ENCODE measurements at regions not wholly inside any gene's neighbourhood (a gene's known extent, or its start where the extent isn't known, plus 50 kb on each side); places are given as distances from the start of the nearest gene placed in this dataset.

DNA sequence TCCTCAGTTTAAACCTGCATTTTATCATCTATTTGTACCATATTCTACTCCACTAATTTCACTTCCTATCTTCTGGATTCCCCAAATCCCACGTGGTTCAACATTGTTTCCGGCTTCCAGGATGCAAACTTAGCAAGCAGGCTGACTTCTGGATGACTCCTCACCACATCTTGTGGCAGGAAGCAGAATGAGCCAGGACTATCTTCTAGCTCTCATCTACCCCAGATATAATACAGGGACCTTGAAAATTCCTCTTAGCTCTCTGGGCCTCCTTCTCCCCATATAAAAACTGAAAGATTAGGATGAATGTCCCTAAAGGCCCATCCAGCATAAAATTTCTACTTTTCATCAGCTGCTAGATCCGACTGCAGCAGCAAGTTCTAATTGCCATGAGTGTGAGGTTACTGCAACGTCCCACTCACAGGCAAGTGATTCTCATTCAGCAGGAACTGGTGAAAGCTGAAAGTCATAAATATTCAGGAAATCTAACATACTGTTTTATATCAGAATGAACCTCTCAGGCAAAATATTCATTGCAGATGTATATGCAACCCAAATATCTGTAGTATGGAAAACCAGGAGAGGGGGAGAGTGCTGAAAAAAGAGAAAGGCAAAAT, 93.4 kb downstream of the KCTD12 start:
- dilution Hi-C loops (cut with MboI; ENCODE audit: extremely low pct_ligation_motif_present, low sequenced_read_pairs) = no loop called here
- no peak for DNase-seq (ENCODE audit: low read depth, low spot score)

GRCh38 chr13:76790980-76791819, 95.0 kb downstream of the KCTD12 start:
- no peaks in the 10 kb centered on the region for H3K36me3 ChIP-seq (ENCODE audit: control insufficient read depth in 2 of 2, extremely low read depth in 1 of 2, insufficient read depth in 2 of 2, low read length in 2 of 2)
- H3K4me2 ChIP-seq (ENCODE audit: control insufficient read depth, extremely low read depth, insufficient read depth, low read depth, low read length) = no peak overlapping the region
- H4K20me1 ChIP-seq (ENCODE audit: control insufficient read depth, extremely low read depth, insufficient read depth, low read length) = no peaks in the 10 kb centered on the region
- no peak overlapping the region for H3K27ac ChIP-seq (ENCODE audit: control insufficient read depth, insufficient read depth, low read length)
- no peak for TF ChIP-seq EZH2 (IDR thresholded peaks at IDR 0.05; ENCODE audit: low read length)
- TF ChIP-seq, protein P1, sequence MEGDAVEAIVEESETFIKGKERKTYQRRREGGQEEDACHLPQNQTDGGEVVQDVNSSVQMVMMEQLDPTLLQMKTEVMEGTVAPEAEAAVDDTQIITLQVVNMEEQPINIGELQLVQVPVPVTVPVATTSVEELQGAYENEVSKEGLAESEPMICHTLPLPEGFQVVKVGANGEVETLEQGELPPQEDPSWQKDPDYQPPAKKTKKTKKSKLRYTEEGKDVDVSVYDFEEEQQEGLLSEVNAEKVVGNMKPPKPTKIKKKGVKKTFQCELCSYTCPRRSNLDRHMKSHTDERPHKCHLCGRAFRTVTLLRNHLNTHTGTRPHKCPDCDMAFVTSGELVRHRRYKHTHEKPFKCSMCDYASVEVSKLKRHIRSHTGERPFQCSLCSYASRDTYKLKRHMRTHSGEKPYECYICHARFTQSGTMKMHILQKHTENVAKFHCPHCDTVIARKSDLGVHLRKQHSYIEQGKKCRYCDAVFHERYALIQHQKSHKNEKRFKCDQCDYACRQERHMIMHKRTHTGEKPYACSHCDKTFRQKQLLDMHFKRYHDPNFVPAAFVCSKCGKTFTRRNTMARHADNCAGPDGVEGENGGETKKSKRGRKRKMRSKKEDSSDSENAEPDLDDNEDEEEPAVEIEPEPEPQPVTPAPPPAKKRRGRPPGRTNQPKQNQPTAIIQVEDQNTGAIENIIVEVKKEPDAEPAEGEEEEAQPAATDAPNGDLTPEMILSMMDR (optimal IDR thresholded peaks at IDR 0.05 in 1 of 3, IDR thresholded peaks at IDR 0.05 in 1 of 3, conservative IDR thresholded peaks at IDR 0.05 in 1 of 3; ENCODE audit: extremely low read depth in 1 of 3, insufficient read depth in 2 of 3, low read length in 3 of 3) = no peak
- H3K9ac ChIP-seq (ENCODE audit: control insufficient read depth, extremely low read depth, insufficient read depth, low read length) = no peak overlapping the region
- no peak for DNase-seq (ENCODE audit: low read depth, low spot score)
- no peak overlapping the region for H3K4me3 ChIP-seq (ENCODE audit: control insufficient read depth in 2 of 3, extremely low read depth in 1 of 3, insufficient read depth in 2 of 3, low read depth in 1 of 3, low read length in 3 of 3)
- no peak overlapping the region for H2AFZ ChIP-seq (ENCODE audit: control insufficient read depth, low read length)
- no peaks in the 10 kb centered on the region for H3K27me3 ChIP-seq (ENCODE audit: control insufficient read depth, extremely low read depth, insufficient read depth, low read length)
- H3K4me1 ChIP-seq (ENCODE audit: control insufficient read depth, extremely low read depth, insufficient read depth, low read length) = no peaks in the 10 kb centered on the region
- H3K9me1 ChIP-seq (ENCODE audit: control insufficient read depth, extremely low read depth, insufficient read depth, low read length) = no peaks in the 10 kb centered on the region
- FAIRE-seq = no peak
- dilution Hi-C loops (cut with MboI; ENCODE audit: extremely low pct_ligation_motif_present, low sequenced_read_pairs) = no loop called here
- H3K79me2 ChIP-seq (ENCODE audit: control insufficient read depth, insufficient read depth, low read length) = no peaks in the 10 kb centered on the region
- H3K9me3 ChIP-seq (ENCODE audit: control insufficient read depth, low read depth, low read length) = no peaks in the 10 kb centered on the region

More for the DNA sequence above, 93.4 kb downstream of the KCTD12 start:
- H3K4me1 ChIP-seq (ENCODE audit: control insufficient read depth, extremely low read depth, insufficient read depth, low read length) = no peaks in the 10 kb centered on the region
- H3K27ac ChIP-seq (ENCODE audit: control insufficient read depth, insufficient read depth, low read length) = no peak overlapping the region
- no peaks in the 10 kb centered on the region for H3K79me2 ChIP-seq (ENCODE audit: control insufficient read depth, insufficient read depth, low read length)
- no peak overlapping the region for H3K4me2 ChIP-seq (ENCODE audit: control insufficient read depth, extremely low read depth, insufficient read depth, low read depth, low read length)
- H3K4me3 ChIP-seq (ENCODE audit: control insufficient read depth in 2 of 3, extremely low read depth in 1 of 3, insufficient read depth in 2 of 3, low read depth in 1 of 3, low read length in 3 of 3) = no peak overlapping the region
- TF ChIP-seq, protein P1 (optimal IDR thresholded peaks at IDR 0.05 in 1 of 3, IDR thresholded peaks at IDR 0.05 in 1 of 3, conservative IDR thresholded peaks at IDR 0.05 in 1 of 3; ENCODE audit: extremely low read depth in 1 of 3, insufficient read depth in 2 of 3, low read length in 3 of 3) = no peak
- no peak for TF ChIP-seq EZH2 (IDR thresholded peaks at IDR 0.05; ENCODE audit: low read length)
- H4K20me1 ChIP-seq (ENCODE audit: control insufficient read depth, extremely low read depth, insufficient read depth, low read length) = no peaks in the 10 kb centered on the region
- no peaks in the 10 kb centered on the region for H3K27me3 ChIP-seq (ENCODE audit: control insufficient read depth, extremely low read depth, insufficient read depth, low read length)
- no peak overlapping the region for H2AFZ ChIP-seq (ENCODE audit: control insufficient read depth, low read length)
- no peak overlapping the region for H3K9ac ChIP-seq (ENCODE audit: control insufficient read depth, extremely low read depth, insufficient read depth, low read length)
- no peaks in the 10 kb centered on the region for H3K9me1 ChIP-seq (ENCODE audit: control insufficient read depth, extremely low read depth, insufficient read depth, low read length)
- no peak for FAIRE-seq
- H3K36me3 ChIP-seq (ENCODE audit: control insufficient read depth in 2 of 2, extremely low read depth in 1 of 2, insufficient read depth in 2 of 2, low read length in 2 of 2) = no peaks in the 10 kb centered on the region
- no peaks in the 10 kb centered on the region for H3K9me3 ChIP-seq (ENCODE audit: control insufficient read depth, low read depth, low read length)
